ENCODE measurements at regions not wholly inside any gene's neighbourhood (a gene's known extent, or its start where the extent isn't known, plus 50 kb on each side); places are given as distances from the start of the nearest gene placed in this dataset.
"Not testable (repeated sequence)": the region's sequence is repeated elsewhere in the genome, so short reads cannot be mapped to it uniquely, and the experiment has no call there.

DNA sequence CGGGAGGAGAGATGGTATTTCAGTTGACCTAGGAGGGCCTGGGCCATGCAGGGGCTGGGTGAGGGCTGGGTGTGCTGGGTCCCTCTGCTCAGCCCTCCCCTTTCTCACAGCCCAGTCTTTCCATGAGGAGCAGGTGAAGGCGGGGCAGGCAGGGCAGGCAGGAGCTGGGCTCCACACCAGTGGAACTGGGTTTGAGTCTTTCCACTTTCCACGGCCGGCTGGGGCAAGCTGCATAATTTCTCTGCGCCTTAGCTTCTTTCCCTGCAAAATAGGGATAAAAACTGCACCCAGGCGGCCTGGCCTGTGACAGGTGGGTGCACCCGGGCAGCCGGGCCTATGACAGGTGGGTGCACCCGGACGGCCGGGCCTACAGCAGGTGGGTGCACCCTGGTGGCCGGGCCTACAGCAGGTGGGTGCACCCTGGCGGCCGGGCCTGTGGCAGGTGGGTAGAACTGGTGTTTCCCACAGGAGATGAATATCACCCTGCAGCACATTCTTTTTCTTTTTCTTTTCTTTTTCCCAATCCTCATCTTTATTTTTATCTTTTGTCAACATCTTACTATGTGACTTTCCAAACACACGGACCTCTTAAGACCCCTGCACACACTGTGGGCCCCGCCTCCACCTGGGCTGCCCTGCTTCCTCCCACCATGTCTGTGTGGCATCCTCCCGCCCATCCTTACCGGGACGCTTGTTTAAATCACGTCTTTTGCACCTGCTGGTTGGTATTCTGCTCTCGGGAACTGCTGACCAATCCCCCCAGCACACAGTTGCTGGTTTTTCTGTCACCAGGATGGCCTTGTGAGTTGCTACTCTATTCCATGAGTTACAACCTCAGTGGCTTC, 111.3 kb downstream of the NPIPB11 start:
- H3K9me3 Mint-ChIP-seq: not testable (repeated sequence)

GRCh38 chr16:29294400-29294933, 112.0 kb downstream of the NPIPB11 start:
- peaks cover 11% of the 10 kb centered on the region for H3K27me3 Mint-ChIP-seq (ENCODE audit: low read depth)
- not testable (repeated sequence) for H3K9me3 Mint-ChIP-seq; H3K36me3 Mint-ChIP-seq (ENCODE audit: low read depth); H3K4me3 Mint-ChIP-seq
- peaks cover 41% of the 10 kb centered on the region for H3K4me1 Mint-ChIP-seq
- peak overlapping the region in 1 of 3 experiments; percentile 38 for H3K27ac Mint-ChIP-seq

More for the DNA sequence above, 111.3 kb downstream of the NPIPB11 start:
- Mint-ChIP-seq H3K27ac (peak overlapping the region in 1 of 3 experiments; percentile 51), H3K27me3 (ENCODE audit: low read depth) (peaks cover 12% of the 10 kb centered on the region), H3K4me1 (peaks cover 46% of the 10 kb centered on the region)
- not testable (repeated sequence) for H3K4me3 Mint-ChIP-seq; H3K36me3 Mint-ChIP-seq (ENCODE audit: low read depth)

- H3K27me3 Mint-ChIP-seq (ENCODE audit: low read depth): peaks cover 11% of the 10 kb centered on the region
- not testable (repeated sequence) for H3K9me3 Mint-ChIP-seq; H3K27ac Mint-ChIP-seq; H3K4me3 Mint-ChIP-seq; H3K36me3 Mint-ChIP-seq (ENCODE audit: low read depth)
- H3K4me1 Mint-ChIP-seq: peaks cover 50% of the 10 kb centered on the region
Measured at GRCh38 chr16:29293545-29293944, 113.0 kb downstream of the NPIPB11 start.

DNA sequence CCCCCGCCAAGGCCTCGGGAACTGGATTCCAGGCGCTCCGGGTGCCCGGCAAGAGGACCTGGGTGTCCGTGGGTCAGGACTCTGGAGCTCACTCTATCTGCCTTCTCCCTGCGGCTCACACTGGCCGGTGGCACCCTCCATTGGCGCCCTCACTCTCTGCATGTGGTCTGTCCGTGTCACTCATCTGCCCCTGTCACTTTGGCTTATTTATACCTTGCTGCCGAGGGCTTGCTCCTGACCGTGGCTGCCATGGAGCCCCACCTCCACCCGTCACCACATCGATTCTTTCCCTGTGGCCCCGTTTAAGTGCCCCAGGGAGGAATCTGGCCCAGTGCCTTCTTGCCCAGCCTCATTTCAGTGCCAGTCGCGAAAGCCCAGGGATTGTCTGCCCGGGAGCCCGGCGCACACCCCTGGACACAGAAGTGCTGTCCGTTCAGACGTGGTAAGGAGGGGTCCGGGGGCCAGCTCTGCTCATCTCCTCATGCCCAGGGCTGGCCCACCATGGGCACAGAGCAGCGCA, 113.5 kb downstream of the NPIPB11 start:
- Mint-ChIP-seq H3K27ac (peak overlapping the region in 2 of 3 experiments; percentile 59 to 65), H3K4me1 (peaks cover 54% of the 10 kb centered on the region), H3K27me3 (ENCODE audit: low read depth) (peaks cover 11% of the 10 kb centered on the region), H3K4me3 (peak overlapping the region in 1 of 3 experiments; percentile 31)
- not testable (repeated sequence) for H3K9me3 Mint-ChIP-seq; H3K36me3 Mint-ChIP-seq (ENCODE audit: low read depth)

GRCh38 chr16:29291329-29292271, 114.9 kb downstream of the NPIPB11 start:
- H3K4me3 Mint-ChIP-seq; H3K36me3 Mint-ChIP-seq (ENCODE audit: low read depth); H3K9me3 Mint-ChIP-seq; H3K27me3 Mint-ChIP-seq (ENCODE audit: low read depth): not testable (repeated sequence)
- peaks cover 51% of the 10 kb centered on the region for H3K4me1 Mint-ChIP-seq
- peak overlapping the region in 1 of 3 experiments; percentile 59 for H3K27ac Mint-ChIP-seq

DNA sequence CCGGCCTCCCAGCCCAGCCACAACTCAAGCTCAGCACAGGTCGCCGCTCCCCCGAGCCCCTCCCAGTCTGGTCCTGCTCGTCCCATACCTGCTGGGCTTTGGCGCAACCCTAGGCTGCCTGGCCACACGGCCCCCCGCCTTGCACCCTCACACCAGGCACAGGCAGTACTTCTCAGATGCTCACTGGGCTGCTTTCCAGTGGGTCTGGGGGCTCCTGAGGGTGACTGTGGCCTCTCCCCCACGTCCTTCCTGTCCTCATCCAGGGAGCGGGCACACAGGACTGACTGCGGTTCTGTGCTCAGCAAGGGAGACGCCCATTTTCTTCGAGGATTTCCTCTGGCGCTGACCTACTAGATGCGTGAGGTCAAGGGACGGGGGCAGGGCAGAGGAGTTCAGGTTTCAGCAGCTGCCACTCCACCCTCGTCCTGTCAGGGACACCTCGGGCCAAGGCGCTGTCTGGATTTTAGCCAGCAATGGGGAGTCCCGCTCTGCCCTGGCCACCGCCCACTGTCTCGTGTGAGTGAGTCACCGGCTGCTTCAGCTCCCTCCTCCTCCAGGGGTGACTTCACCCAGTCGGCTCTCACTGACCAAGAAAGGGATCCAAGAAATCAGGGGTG, 115.8 kb downstream of the NPIPB11 start:
- H3K9me3 Mint-ChIP-seq: no peaks in the 10 kb centered on the region
- TF ChIP-seq, protein P1, sequence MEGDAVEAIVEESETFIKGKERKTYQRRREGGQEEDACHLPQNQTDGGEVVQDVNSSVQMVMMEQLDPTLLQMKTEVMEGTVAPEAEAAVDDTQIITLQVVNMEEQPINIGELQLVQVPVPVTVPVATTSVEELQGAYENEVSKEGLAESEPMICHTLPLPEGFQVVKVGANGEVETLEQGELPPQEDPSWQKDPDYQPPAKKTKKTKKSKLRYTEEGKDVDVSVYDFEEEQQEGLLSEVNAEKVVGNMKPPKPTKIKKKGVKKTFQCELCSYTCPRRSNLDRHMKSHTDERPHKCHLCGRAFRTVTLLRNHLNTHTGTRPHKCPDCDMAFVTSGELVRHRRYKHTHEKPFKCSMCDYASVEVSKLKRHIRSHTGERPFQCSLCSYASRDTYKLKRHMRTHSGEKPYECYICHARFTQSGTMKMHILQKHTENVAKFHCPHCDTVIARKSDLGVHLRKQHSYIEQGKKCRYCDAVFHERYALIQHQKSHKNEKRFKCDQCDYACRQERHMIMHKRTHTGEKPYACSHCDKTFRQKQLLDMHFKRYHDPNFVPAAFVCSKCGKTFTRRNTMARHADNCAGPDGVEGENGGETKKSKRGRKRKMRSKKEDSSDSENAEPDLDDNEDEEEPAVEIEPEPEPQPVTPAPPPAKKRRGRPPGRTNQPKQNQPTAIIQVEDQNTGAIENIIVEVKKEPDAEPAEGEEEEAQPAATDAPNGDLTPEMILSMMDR (IDR thresholded peaks at IDR 0.05; ENCODE audit: unreplicated experiment in 3 of 3): no peak
- H3K4me1 Mint-ChIP-seq: peaks cover 53% of the 10 kb centered on the region

GRCh38 chr16:29289516-29290239, 116.8 kb downstream of the NPIPB11 start:
- Mint-ChIP-seq H3K4me1 (peaks cover 55% of the 10 kb centered on the region), H3K27ac (peak overlapping the region; percentile 94 to 97 (median 96))
- H3K36me3 Mint-ChIP-seq (ENCODE audit: low read depth); H3K9me3 Mint-ChIP-seq; H3K27me3 Mint-ChIP-seq (ENCODE audit: low read depth); H3K4me3 Mint-ChIP-seq: not testable (repeated sequence)

More for the DNA sequence above, 115.8 kb downstream of the NPIPB11 start:
- no peaks in the 10 kb centered on the region for H3K27me3 Mint-ChIP-seq (ENCODE audit: low read depth)
- H3K27ac Mint-ChIP-seq: peak overlapping the region; percentile 71 to 84 (median 82)
- H3K36me3 Mint-ChIP-seq (ENCODE audit: low read depth): no peaks in the 10 kb centered on the region
- peak overlapping the region; percentile 30 to 49 (median 38) for H3K4me3 Mint-ChIP-seq

- Mint-ChIP-seq H3K4me3 (peak overlapping the region; percentile 31 to 58 (median 56)), H3K4me1 (peaks cover 53% of the 10 kb centered on the region), H3K27ac (peak overlapping the region; percentile 94 to 97 (median 96))
- H3K36me3 Mint-ChIP-seq (ENCODE audit: low read depth); H3K27me3 Mint-ChIP-seq (ENCODE audit: low read depth); H3K9me3 Mint-ChIP-seq: not testable (repeated sequence)
Measured at GRCh38 chr16:29288711-29289474, 117.6 kb downstream of the NPIPB11 start.

- Mint-ChIP-seq H3K27ac (peak overlapping the region; percentile 94 to 97 (median 96)), H3K4me1 (peaks cover 51% of the 10 kb centered on the region), H3K4me3 (peak overlapping the region in 2 of 3 experiments; percentile 48 to 62)
- H3K36me3 Mint-ChIP-seq (ENCODE audit: low read depth); H3K27me3 Mint-ChIP-seq (ENCODE audit: low read depth); H3K9me3 Mint-ChIP-seq: not testable (repeated sequence)
Measured at GRCh38 chr16:29287871-29288535, 118.5 kb downstream of the NPIPB11 start.

DNA sequence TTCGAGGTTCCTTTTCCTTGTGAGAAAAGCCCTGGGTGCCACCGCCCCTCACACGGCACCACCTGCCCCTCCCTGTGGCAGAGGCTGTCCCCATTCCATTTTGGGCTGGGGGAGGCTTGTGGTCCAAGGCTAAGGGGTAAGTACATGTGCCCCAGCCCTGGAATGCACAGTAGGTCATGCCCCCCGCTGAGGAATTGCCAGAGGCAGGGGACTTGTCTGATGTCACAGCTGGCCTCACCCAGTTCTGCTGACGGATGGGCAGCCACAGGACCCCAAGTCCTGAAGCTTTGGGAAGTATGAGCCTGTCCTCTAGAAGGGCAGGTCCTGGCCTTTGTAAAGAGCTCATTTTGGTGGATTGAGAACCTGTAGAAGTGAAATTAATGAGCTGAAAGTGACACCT, 119.3 kb downstream of the NPIPB11 start:
- not testable (repeated sequence) for H3K4me3 Mint-ChIP-seq; H3K36me3 Mint-ChIP-seq (ENCODE audit: low read depth); H3K27me3 Mint-ChIP-seq (ENCODE audit: low read depth)
- Mint-ChIP-seq H3K27ac (peak overlapping the region in 1 of 3 experiments; percentile 51), H3K4me1 (peaks cover 44% of the 10 kb centered on the region), H3K9me3 (peaks cover 11% of the 10 kb centered on the region)

DNA sequence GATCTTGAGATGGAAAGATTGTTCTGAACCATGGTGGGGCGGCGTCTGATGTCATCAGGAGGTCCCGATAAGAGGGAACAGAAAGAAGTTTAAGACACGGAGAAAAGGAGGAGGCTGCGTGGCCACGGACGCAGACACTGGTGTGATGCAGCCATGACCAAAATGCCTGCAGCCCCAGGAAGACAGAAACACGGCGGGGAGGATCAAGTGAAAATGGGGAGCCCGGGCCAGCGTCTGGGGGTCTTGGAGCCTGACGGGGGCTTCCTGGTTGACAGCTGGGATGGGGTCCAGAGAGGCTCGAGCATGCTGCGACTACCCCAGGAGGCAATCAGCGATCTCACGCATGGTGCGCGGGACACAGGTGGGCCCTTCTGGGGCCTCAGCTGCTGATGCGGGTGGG, 119.7 kb downstream of the NPIPB11 start:
- H3K27ac Mint-ChIP-seq: peak overlapping the region; percentile 58 to 81 (median 76)
- H3K4me3 Mint-ChIP-seq: peak overlapping the region in 2 of 3 experiments; percentile 7 to 8
- peaks cover 43% of the 10 kb centered on the region for H3K4me1 Mint-ChIP-seq
- H3K36me3 Mint-ChIP-seq (ENCODE audit: low read depth); H3K27me3 Mint-ChIP-seq (ENCODE audit: low read depth): not testable (repeated sequence)
- peaks cover 13% of the 10 kb centered on the region for H3K9me3 Mint-ChIP-seq
